Activated T-helper 17 cell treated with anti-CD3 and anti-CD28 coated beads, Interleukin-2, amount 50 U/mL, for 72 hours (primary cell): ENCODE measurements at regions not wholly inside any gene's neighbourhood (a gene's known extent, or its start where the extent isn't known, plus 50 kb on each side); places are given as distances from the start of the nearest gene placed in this dataset.
A peak's percentile ranks its signal among the peaks of the same experiment; 100 is the strongest.
"Not testable (repeated sequence)": the region's sequence is repeated elsewhere in the genome, so short reads cannot be mapped to it uniquely, and the experiment has no call there.

ENCODE experiments used
- ATAC-seq: fragments of 150-1000 bp; cut with Tn5 transposase; replicated peaks from 2 replicates; pipeline ENCODE4 v1.10.0; 2021; ENCODE audit warnings: mild to moderate bottlenecking, moderate library complexity
- H3K27ac Mint-ChIP-seq: one replicate; pipeline ENCODE4 v1.8.0; 2022; ENCODE audit warnings: mixed read lengths
- H3K27me3 Mint-ChIP-seq: one replicate; pipeline ENCODE4 v1.8.0; 2022; ENCODE audit warnings: mixed read lengths
- H3K36me3 Mint-ChIP-seq: one replicate; pipeline ENCODE4 v1.8.0; 2022; ENCODE audit warnings: low read depth, mild to moderate bottlenecking, mixed read lengths
- H3K4me1 Mint-ChIP-seq: one replicate; pipeline ENCODE4 v1.8.0; 2022; ENCODE audit warnings: mixed read lengths
- H3K4me3 Mint-ChIP-seq: one replicate; pipeline ENCODE4 v1.8.0; 2022; ENCODE audit warnings: mild to moderate bottlenecking, mixed read lengths
- H3K9me3 Mint-ChIP-seq: one replicate; pipeline ENCODE4 v1.8.0; 2022; ENCODE audit warnings: mixed read lengths

DNA sequence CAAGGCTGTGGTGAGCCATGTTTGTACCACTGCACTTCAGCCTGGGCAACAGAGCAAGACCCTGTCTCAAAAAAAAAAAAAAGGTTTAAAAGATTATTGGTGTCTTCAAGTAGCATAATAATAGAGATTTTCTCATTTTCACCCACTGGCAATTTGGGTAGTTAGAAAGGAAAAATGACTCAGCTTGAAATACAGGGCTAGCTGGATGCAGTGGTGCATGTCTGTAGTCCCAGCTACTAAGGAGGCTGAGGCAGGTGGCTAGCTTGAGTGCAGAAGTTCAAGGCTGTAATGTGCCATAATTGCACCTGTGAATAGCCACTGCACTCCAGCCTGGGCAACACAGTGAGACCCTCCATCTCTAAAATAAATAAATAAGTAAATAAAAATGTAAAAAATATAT, 111.1 kb downstream of the ARRDC3 start:
- peak; percentile 31 for ATAC-seq
- Mint-ChIP-seq H3K9me3 (no peaks in the 10 kb centered on the region), H3K4me1 (peaks cover 13% of the 10 kb centered on the region), H3K27me3 (no peaks in the 10 kb centered on the region), H3K4me3 (no peak overlapping the region), H3K27ac (no peak overlapping the region), H3K36me3 (peaks cover 5% of the 10 kb centered on the region)

DNA sequence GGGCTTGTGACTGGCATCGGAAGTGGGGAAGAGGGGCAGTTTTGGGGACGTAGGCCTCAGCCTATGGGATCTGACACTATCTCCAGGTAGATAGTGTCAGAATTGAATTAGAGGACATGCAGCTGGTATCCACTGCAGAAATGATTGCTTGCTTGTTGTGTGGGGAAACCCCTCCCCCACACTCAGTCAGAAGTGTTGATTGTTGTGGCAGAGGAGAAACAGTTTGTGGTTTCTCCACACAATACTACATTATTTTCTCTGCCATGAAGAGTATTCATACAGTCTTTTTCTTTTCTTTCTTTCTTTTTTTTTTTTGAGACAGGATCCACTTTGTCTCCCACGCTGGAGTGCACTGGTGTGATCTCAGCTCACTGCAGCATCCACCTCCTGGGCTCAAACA, 113.9 kb downstream of the ARRDC3 start:
- peak; percentile 73 for ATAC-seq
- Mint-ChIP-seq H3K36me3 (peaks cover 5% of the 10 kb centered on the region), H3K4me1 (peaks cover 22% of the 10 kb centered on the region), H3K9me3 (no peaks in the 10 kb centered on the region), H3K27me3 (no peaks in the 10 kb centered on the region), H3K4me3 (no peak overlapping the region), H3K27ac (peak overlapping the region; percentile 41)

GRCh38 chr5:91266184-91266705, 116.9 kb downstream of the ARRDC3 start:
- no peak overlapping the region for H3K4me3 Mint-ChIP-seq
- no peaks in the 10 kb centered on the region for H3K27me3 Mint-ChIP-seq
- H3K27ac Mint-ChIP-seq = no peak overlapping the region
- no peaks in the 10 kb centered on the region for H3K9me3 Mint-ChIP-seq
- H3K4me1 Mint-ChIP-seq = peaks cover 17% of the 10 kb centered on the region
- H3K36me3 Mint-ChIP-seq = no peaks in the 10 kb centered on the region
- peak; percentile 51 for ATAC-seq

- H3K36me3 Mint-ChIP-seq = no peaks in the 10 kb centered on the region
- no peaks in the 10 kb centered on the region for H3K27me3 Mint-ChIP-seq
- H3K4me1 Mint-ChIP-seq = peaks cover 17% of the 10 kb centered on the region
- H3K27ac Mint-ChIP-seq = no peak overlapping the region
- no peak for ATAC-seq
- H3K4me3 Mint-ChIP-seq = no peak overlapping the region
- H3K9me3 Mint-ChIP-seq = no peaks in the 10 kb centered on the region
Measured at GRCh38 chr5:91264311-91265051, 118.6 kb downstream of the ARRDC3 start.

DNA sequence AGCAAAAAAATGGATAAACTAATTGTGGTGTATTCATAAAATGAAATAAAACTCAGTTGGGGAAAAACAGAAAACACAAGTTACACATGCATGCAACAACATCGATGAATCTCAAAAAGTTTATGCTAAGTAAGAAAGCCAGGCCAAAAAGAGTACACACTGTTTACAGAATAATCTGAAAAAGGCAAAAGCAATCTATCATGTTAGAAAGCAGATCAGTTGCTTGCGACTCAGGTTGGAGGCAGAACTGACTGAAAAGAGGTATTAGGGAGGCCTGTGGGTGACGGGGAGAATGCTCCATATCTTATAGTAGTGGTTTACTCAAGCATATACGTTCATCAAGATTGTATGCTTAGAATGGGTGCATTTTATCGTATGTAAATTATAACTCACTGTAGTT, 119.2 kb downstream of the ARRDC3 start:
- H3K36me3 Mint-ChIP-seq = no peaks in the 10 kb centered on the region
- peaks cover 12% of the 10 kb centered on the region for H3K4me1 Mint-ChIP-seq
- no peak for ATAC-seq
- no peaks in the 10 kb centered on the region for H3K9me3 Mint-ChIP-seq
- H3K4me3 Mint-ChIP-seq = no peak overlapping the region
- H3K27me3 Mint-ChIP-seq = no peaks in the 10 kb centered on the region
- no peak overlapping the region for H3K27ac Mint-ChIP-seq

GRCh38 chr5:91257301-91257700, 125.8 kb downstream of the ARRDC3 start:
- H3K4me1 Mint-ChIP-seq = no peaks in the 10 kb centered on the region
- no peak for ATAC-seq
- no peak overlapping the region for H3K4me3 Mint-ChIP-seq
- peaks cover 3% of the 10 kb centered on the region for H3K27me3 Mint-ChIP-seq
- H3K9me3 Mint-ChIP-seq = no peaks in the 10 kb centered on the region
- H3K36me3 Mint-ChIP-seq = no peaks in the 10 kb centered on the region
- H3K27ac Mint-ChIP-seq = no peak overlapping the region

DNA sequence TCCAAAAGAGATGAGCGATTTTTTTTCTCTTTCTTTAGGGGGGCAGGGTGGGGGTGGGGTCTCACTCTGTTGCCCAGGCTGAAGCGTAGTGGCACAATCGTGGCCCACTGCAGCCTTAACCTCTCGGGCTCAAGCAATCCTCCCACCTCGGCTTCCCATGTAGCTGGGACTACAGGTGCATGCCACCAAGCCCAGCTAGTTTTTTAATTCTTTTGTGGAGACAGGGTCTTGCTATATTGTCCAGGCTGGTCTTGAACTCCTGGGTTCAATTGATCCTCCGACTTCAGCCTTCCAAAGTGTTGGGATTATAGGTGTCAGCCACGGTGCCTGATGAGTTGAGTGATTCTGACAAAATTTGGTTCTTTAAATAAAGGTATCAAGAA, 127.0 kb downstream of the ARRDC3 start:
- H3K4me3 Mint-ChIP-seq = no peak overlapping the region
- no peaks in the 10 kb centered on the region for H3K36me3 Mint-ChIP-seq
- H3K27me3 Mint-ChIP-seq = peaks cover 3% of the 10 kb centered on the region
- no peaks in the 10 kb centered on the region for H3K9me3 Mint-ChIP-seq
- H3K4me1 Mint-ChIP-seq = no peaks in the 10 kb centered on the region
- ATAC-seq = no peak
- no peak overlapping the region for H3K27ac Mint-ChIP-seq

GRCh38 chr5:91255396-91256141, 127.5 kb downstream of the ARRDC3 start:
- H3K4me3 Mint-ChIP-seq = no peak overlapping the region

GRCh38 chr5:91252916-91253315, 130.2 kb downstream of the ARRDC3 start:
- Mint-ChIP-seq H3K27ac (no peak overlapping the region), H3K4me1 (no peaks in the 10 kb centered on the region), H3K27me3 (peaks cover 3% of the 10 kb centered on the region), H3K36me3 (no peaks in the 10 kb centered on the region), H3K9me3 (peaks cover 5% of the 10 kb centered on the region), H3K4me3 (no peak overlapping the region)
- ATAC-seq = no peak

More at GRCh38 chr5:91255396-91256141, 127.5 kb downstream of the ARRDC3 start:
- ATAC-seq = no peak
- Mint-ChIP-seq H3K36me3 (no peaks in the 10 kb centered on the region), H3K9me3 (no peaks in the 10 kb centered on the region), H3K4me1 (no peaks in the 10 kb centered on the region), H3K27me3 (peaks cover 3% of the 10 kb centered on the region), H3K27ac (no peak overlapping the region)

- H3K4me3 Mint-ChIP-seq = no peak overlapping the region
- peaks cover 8% of the 10 kb centered on the region for H3K9me3 Mint-ChIP-seq
- no peaks in the 10 kb centered on the region for H3K4me1 Mint-ChIP-seq
- no peaks in the 10 kb centered on the region for H3K27me3 Mint-ChIP-seq
- H3K36me3 Mint-ChIP-seq = no peaks in the 10 kb centered on the region
- no peak for ATAC-seq
- no peak overlapping the region for H3K27ac Mint-ChIP-seq
Measured at GRCh38 chr5:91245871-91246270, 137.2 kb downstream of the ARRDC3 start.

- Mint-ChIP-seq H3K4me1 (no peaks in the 10 kb centered on the region), H3K27me3 (no peaks in the 10 kb centered on the region), H3K9me3 (peaks cover 7% of the 10 kb centered on the region), H3K36me3 (no peaks in the 10 kb centered on the region), H3K27ac (no peak overlapping the region), H3K4me3 (no peak overlapping the region)
- ATAC-seq = no peak
Measured at GRCh38 chr5:91245074-91245452, 138.1 kb downstream of the ARRDC3 start.

- no peak overlapping the region for H3K4me3 Mint-ChIP-seq
- H3K4me1 Mint-ChIP-seq = no peaks in the 10 kb centered on the region
- no peak for ATAC-seq
- H3K36me3 Mint-ChIP-seq = no peaks in the 10 kb centered on the region
- no peak overlapping the region for H3K27ac Mint-ChIP-seq
- no peaks in the 10 kb centered on the region for H3K27me3 Mint-ChIP-seq
- peaks cover 3% of the 10 kb centered on the region for H3K9me3 Mint-ChIP-seq
Measured at GRCh38 chr5:91244380-91245073, 138.6 kb downstream of the ARRDC3 start.

GRCh38 chr5:91243852-91244251, 139.3 kb downstream of the ARRDC3 start:
- Mint-ChIP-seq H3K27me3 (no peaks in the 10 kb centered on the region), H3K4me3 (no peak overlapping the region), H3K36me3 (no peaks in the 10 kb centered on the region), H3K4me1 (no peaks in the 10 kb centered on the region), H3K9me3 (peaks cover 3% of the 10 kb centered on the region), H3K27ac (no peak overlapping the region)
- ATAC-seq = no peak

DNA sequence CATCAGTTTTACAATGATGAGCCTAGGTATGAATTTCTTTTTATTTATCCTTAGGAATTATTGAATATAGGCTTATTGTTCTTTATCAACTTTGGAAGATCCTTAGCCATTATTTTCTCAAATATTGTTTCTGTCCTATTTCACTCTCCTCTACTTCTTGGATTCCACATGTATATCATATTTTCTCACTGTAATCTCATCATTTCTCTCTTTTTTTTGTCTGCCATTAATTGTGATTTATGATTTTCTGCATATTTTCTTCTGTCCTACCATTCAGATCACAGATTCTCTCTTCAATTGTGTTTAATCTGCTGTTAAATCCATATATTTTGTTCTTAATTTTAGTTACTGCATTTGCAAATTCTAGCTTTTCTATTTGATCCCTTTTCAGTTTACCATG, 139.8 kb downstream of the ARRDC3 start:
- no peak overlapping the region for H3K27ac Mint-ChIP-seq
- no peak overlapping the region for H3K4me3 Mint-ChIP-seq
- H3K27me3 Mint-ChIP-seq = no peaks in the 10 kb centered on the region
- H3K4me1 Mint-ChIP-seq = no peaks in the 10 kb centered on the region
- no peaks in the 10 kb centered on the region for H3K36me3 Mint-ChIP-seq
- H3K9me3 Mint-ChIP-seq = peaks cover 3% of the 10 kb centered on the region
- ATAC-seq = no peak

DNA sequence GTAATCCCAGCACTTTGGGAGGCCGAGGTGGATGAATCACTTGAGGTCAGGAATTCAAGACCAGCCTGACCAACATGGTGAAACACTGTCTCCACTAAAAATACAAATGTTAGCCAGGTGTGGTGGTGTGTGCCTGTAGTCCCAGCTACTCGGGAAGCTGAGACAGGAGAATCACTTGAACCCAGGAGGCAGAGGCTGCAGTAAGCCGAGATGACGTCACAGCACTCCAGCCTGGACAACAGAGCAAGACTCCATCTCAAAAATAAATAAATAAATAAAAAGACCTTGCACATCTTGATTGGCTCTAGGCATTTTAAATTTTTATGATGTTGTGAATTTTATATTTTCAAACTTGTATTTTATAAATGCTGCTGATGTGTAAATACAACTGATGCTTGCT, 141.7 kb downstream of the ARRDC3 start:
- ATAC-seq, H3K36me3 Mint-ChIP-seq, H3K27ac Mint-ChIP-seq, H3K4me3 Mint-ChIP-seq, H3K4me1 Mint-ChIP-seq, H3K9me3 Mint-ChIP-seq, H3K27me3 Mint-ChIP-seq: not testable (repeated sequence)
